Activated CD4-positive, alpha-beta memory T cell treated with anti-CD3 and anti-CD28 coated beads, Interleukin-2, amount 10 ng/mL, durations not matched to agents 7 days and 5 days (primary cell): ENCODE measurements at regions not wholly inside any gene's neighbourhood (a gene's known extent, or its start where the extent isn't known, plus 50 kb on each side); places are given as distances from the start of the nearest gene placed in this dataset.

Source experiments
- CTCF ChIA-PET: fragments of 350-600 bp; sonication (Branson Sonifier 250); formaldehyde crosslinking; loops from one replicate; lab custom pipeline; 2021; ENCODE audit warnings: antibody characterized with exemption, inconsistent platforms; lab: Charles Lee
- POLR2A ChIA-PET: fragments of 350-600 bp; sonication (Branson Sonifier 250); formaldehyde crosslinking; loops from one replicate; lab custom pipeline; 2021; ENCODE audit warnings: antibody characterized with exemption; lab: Charles Lee
- DNase-seq: peaks from one replicate; pipeline ENCODE4 v3.0.0-alpha.2; 2020
- H3K27ac Mint-ChIP-seq: one replicate; pipeline ENCODE4 v1.8.0; 2021; ENCODE audit warnings: mild to moderate bottlenecking, mixed read lengths
- H3K27me3 Mint-ChIP-seq: one replicate; pipeline ENCODE4 v1.8.0; 2021; ENCODE audit warnings: mixed read lengths
- H3K36me3 Mint-ChIP-seq: one replicate; pipeline ENCODE4 v1.8.0; 2021; ENCODE audit warnings: low read depth, mixed read lengths
- H3K4me1 Mint-ChIP-seq: one replicate; pipeline ENCODE4 v1.8.0; 2021; ENCODE audit warnings: mixed read lengths
- H3K4me3 Mint-ChIP-seq: one replicate; pipeline ENCODE4 v1.8.0; 2021; ENCODE audit warnings: mild to moderate bottlenecking, mixed read lengths
- H3K9me3 Mint-ChIP-seq: one replicate; pipeline ENCODE4 v1.8.0; 2021; ENCODE audit warnings: mixed read lengths

GRCh38 chr2:234405462-234405861 is 91.4 kb downstream of the ARL4C start:
- ChIA-PET POLR2A (interaction anchor here (1.5 to 6.8 kb wide), 3 partner anchors 9 to 114 kb away, joined by 5 to 54 read pairs (median 6); no protein-coding TSS in a partner anchor), CTCF (no interaction called here)
- no peak overlapping the region for H3K27ac Mint-ChIP-seq
- peaks cover 3% of the 10 kb centered on the region for H3K9me3 Mint-ChIP-seq
- peaks cover 57% of the 10 kb centered on the region for H3K4me1 Mint-ChIP-seq
- H3K36me3 Mint-ChIP-seq = peaks cover 10% of the 10 kb centered on the region
- no peak for DNase-seq
- H3K27me3 Mint-ChIP-seq = no peaks in the 10 kb centered on the region
- H3K4me3 Mint-ChIP-seq = no peak overlapping the region

- Mint-ChIP-seq H3K27ac (no peak overlapping the region), H3K4me1 (peaks cover 59% of the 10 kb centered on the region), H3K36me3 (peaks cover 11% of the 10 kb centered on the region), H3K4me3 (no peak overlapping the region), H3K9me3 (peaks cover 5% of the 10 kb centered on the region), H3K27me3 (no peaks in the 10 kb centered on the region)
- DNase-seq = no peak
- POLR2A ChIA-PET = interaction anchor here (1.5 to 6.8 kb wide), 3 partner anchors 10 to 114 kb away, joined by 5 to 54 read pairs (median 6); no protein-coding TSS in a partner anchor
- CTCF ChIA-PET = no interaction called here
Measured at GRCh38 chr2:234404957-234405356, 91.9 kb downstream of the ARL4C start.

- ChIA-PET POLR2A (interaction anchor here (0.6 to 6.8 kb wide), 6 partner anchors 8 to 901 kb away, joined by 3 to 54 read pairs (median 4); no protein-coding TSS in a partner anchor), CTCF (interaction anchor here (0.8 to 2.2 kb wide), 2 partner anchors 9 to 114 kb away, joined by 3 to 8 read pairs; no protein-coding TSS in a partner anchor)
- Mint-ChIP-seq H3K4me1 (peaks cover 69% of the 10 kb centered on the region), H3K27me3 (no peaks in the 10 kb centered on the region), H3K9me3 (peaks cover 10% of the 10 kb centered on the region), H3K4me3 (no peak overlapping the region), H3K36me3 (peaks cover 18% of the 10 kb centered on the region), H3K27ac (no peak overlapping the region)
- no peak for DNase-seq
Measured at GRCh38 chr2:234403751-234404150, 93.1 kb downstream of the ARL4C start.

GRCh38 chr2:234403074-234403473 is 93.8 kb downstream of the ARL4C start:
- CTCF ChIA-PET = interaction anchor here (0.6 to 2.2 kb wide), 4 partner anchors 8 to 114 kb away, joined by 3 to 8 read pairs (median 4); no protein-coding TSS in a partner anchor
- DNase-seq = no peak
- Mint-ChIP-seq H3K4me1 (peaks cover 73% of the 10 kb centered on the region), H3K9me3 (peaks cover 10% of the 10 kb centered on the region), H3K27ac (peak overlapping the region; percentile 6), H3K36me3 (peaks cover 21% of the 10 kb centered on the region), H3K4me3 (no peak overlapping the region), H3K27me3 (no peaks in the 10 kb centered on the region)
- POLR2A ChIA-PET = interaction anchor here (1.1 to 6.8 kb wide), 7 partner anchors 9 to 114 kb away, joined by 4 to 54 read pairs (median 12); partner anchors contain the start of gene ARL4C

DNA sequence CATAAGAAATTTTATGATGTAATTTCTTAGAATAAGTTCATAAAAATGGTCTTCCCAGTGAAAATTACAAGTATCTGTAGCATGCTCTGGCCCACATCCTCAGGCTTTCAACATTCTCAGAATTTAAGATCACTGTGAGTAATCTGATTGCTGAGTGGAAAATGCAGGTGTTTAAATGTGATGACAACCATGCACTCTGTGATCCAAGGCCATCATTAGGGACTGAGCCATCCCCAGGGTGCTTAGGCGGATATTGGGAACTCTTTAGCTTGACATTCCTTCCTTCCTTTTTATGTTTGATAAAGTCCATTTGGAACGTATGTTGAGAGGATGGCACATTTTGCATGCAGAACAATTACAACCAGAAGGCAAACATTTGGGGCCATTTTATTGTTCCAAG is 95.5 kb downstream of the ARL4C start:
- Mint-ChIP-seq H3K27ac (peak overlapping the region; percentile 87), H3K4me3 (no peak overlapping the region), H3K27me3 (no peaks in the 10 kb centered on the region), H3K36me3 (peaks cover 21% of the 10 kb centered on the region), H3K4me1 (peaks cover 76% of the 10 kb centered on the region), H3K9me3 (peaks cover 10% of the 10 kb centered on the region)
- ChIA-PET CTCF (interaction anchor here (0.6 kb wide), 1 partner anchor 82 kb away, joined by 3 read pairs; no protein-coding TSS in a partner anchor), POLR2A (interaction anchor here (0.7 to 6.8 kb wide), 13 partner anchors 11 to 121 kb away, joined by 3 to 54 read pairs (median 4); partner anchors contain the start of gene ARL4C)
- DNase-seq = peak; percentile 37

- POLR2A ChIA-PET = interaction anchor here (1.0 to 6.8 kb wide), 6 partner anchors 25 to 96 kb away, joined by 3 to 54 read pairs (median 8); partner anchors contain the start of gene ARL4C
Measured at GRCh38 chr2:234399451-234400246, 97.2 kb downstream of the ARL4C start.

GRCh38 chr2:234398531-234398930 is 98.3 kb downstream of the ARL4C start:
- Mint-ChIP-seq H3K4me1 (peaks cover 77% of the 10 kb centered on the region), H3K9me3 (peaks cover 10% of the 10 kb centered on the region), H3K27me3 (no peaks in the 10 kb centered on the region), H3K4me3 (no peak overlapping the region), H3K36me3 (peaks cover 25% of the 10 kb centered on the region), H3K27ac (peak overlapping the region; percentile 14)
- POLR2A ChIA-PET = interaction anchor here (1.4 to 1.5 kb wide), 2 partner anchors 24 to 91 kb away, joined by 3 read pairs; no protein-coding TSS in a partner anchor
- CTCF ChIA-PET = no interaction called here
- DNase-seq = no peak

More at GRCh38 chr2:234399451-234400246, 97.2 kb downstream of the ARL4C start:
- peaks cover 25% of the 10 kb centered on the region for H3K36me3 Mint-ChIP-seq
- peak overlapping the region; percentile 55 for H3K27ac Mint-ChIP-seq
- peaks cover 70% of the 10 kb centered on the region for H3K4me1 Mint-ChIP-seq
- peaks cover 10% of the 10 kb centered on the region for H3K9me3 Mint-ChIP-seq
- H3K4me3 Mint-ChIP-seq = no peak overlapping the region
- CTCF ChIA-PET = no interaction called here
- no peaks in the 10 kb centered on the region for H3K27me3 Mint-ChIP-seq
- no peak for DNase-seq

- ChIA-PET POLR2A (interaction anchor here (1.0 to 1.4 kb wide), 4 partner anchors 16 to 87 kb away, joined by 3 to 5 read pairs (median 4); no protein-coding TSS in a partner anchor), CTCF (interaction anchor here (0.7 to 1.5 kb wide), 3 partner anchors 23 to 106 kb away, joined by 3 to 4 read pairs (median 3); no protein-coding TSS in a partner anchor)
- peaks cover 19% of the 10 kb centered on the region for H3K36me3 Mint-ChIP-seq
- no peak overlapping the region for H3K27ac Mint-ChIP-seq
- H3K4me1 Mint-ChIP-seq = peaks cover 77% of the 10 kb centered on the region
- no peaks in the 10 kb centered on the region for H3K27me3 Mint-ChIP-seq
- H3K9me3 Mint-ChIP-seq = peaks cover 10% of the 10 kb centered on the region
- DNase-seq = no peak
- no peak overlapping the region for H3K4me3 Mint-ChIP-seq
Measured at GRCh38 chr2:234395891-234396420, 100.9 kb downstream of the ARL4C start.

GRCh38 chr2:234394450-234394849 is 102.4 kb downstream of the ARL4C start:
- Mint-ChIP-seq H3K36me3 (peaks cover 12% of the 10 kb centered on the region), H3K4me3 (no peak overlapping the region), H3K27me3 (no peaks in the 10 kb centered on the region), H3K27ac (peak overlapping the region; percentile 44), H3K4me1 (peaks cover 66% of the 10 kb centered on the region), H3K9me3 (peaks cover 4% of the 10 kb centered on the region)
- ChIA-PET POLR2A (interaction anchor here (1.1 kb wide), 1 partner anchor 28 kb away, joined by 4 read pairs; no protein-coding TSS in a partner anchor), CTCF (interaction anchor here (0.7 kb wide), 1 partner anchor 9 kb away, joined by 3 read pairs; no protein-coding TSS in a partner anchor)
- DNase-seq = no peak

DNA sequence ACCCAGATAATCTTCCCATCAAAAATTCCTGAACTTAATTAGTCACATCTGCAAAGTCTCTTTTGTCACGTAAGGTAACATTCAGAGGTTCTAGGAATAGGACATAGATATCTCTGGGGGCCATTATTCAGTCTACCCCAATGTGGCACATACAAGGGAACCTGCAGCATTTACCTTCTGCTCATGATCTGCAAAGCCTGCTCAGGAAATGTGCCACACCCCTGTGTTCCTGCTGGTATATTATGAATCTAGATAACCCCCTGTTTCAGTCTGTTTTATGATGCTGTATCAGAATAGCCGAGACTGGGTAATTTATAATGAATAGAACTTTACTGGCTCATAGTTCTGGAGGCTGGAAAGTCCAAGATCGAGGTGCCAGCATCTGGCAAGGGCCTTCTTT is 103.5 kb downstream of the ARL4C start:
- Mint-ChIP-seq H3K9me3 (peaks cover 7% of the 10 kb centered on the region), H3K36me3 (peaks cover 14% of the 10 kb centered on the region), H3K27me3 (no peaks in the 10 kb centered on the region), H3K27ac (peak overlapping the region; percentile 59), H3K4me3 (peak overlapping the region; percentile 2), H3K4me1 (peaks cover 60% of the 10 kb centered on the region)
- CTCF ChIA-PET = interaction anchor here (0.7 kb wide), 2 partner anchors 24 to 258 kb away, joined by 3 read pairs; no protein-coding TSS in a partner anchor
- POLR2A ChIA-PET = interaction anchor here (0.9 kb wide), 1 partner anchor 103 kb away, joined by 3 read pairs; no protein-coding TSS in a partner anchor
- DNase-seq = no peak

DNA sequence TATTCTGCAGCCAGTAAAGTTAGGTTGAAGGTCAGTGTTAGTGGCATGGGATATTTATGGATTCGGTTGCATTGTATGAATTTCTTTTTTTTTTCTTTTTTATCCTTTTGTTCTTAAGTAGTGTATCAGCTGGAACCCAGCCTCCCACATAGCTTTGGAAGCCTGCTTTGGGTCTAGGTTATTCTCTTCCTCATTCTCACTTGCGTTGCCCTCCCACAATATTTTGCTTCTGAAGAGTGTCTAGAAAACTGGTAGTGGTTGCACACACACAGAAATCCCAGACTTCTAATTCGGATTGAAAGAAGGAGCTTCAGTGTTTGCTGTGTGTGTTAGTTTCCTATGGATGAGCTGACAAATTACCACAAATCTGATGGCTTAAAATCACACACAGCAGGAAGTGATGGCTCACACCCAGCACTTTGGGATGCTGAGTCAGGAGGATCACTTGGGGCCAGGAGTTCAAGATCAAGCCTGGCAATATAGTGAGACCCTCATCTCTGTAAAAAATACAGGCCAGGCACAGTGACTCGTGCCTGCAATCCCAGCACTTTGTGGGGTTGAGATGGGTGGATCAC is 104.8 kb downstream of the ARL4C start:
- DNase-seq = no peak
- peak overlapping the region; percentile 36 for H3K27ac Mint-ChIP-seq
- ChIA-PET CTCF (interaction anchor here (1.1 to 1.5 kb wide), 2 partner anchors 34 to 91 kb away, joined by 3 to 4 read pairs; no protein-coding TSS in a partner anchor), POLR2A (interaction anchor here (1.5 to 1.7 kb wide), 3 partner anchors 31 to 94 kb away, joined by 3 to 6 read pairs (median 4); no protein-coding TSS in a partner anchor)
- H3K27me3 Mint-ChIP-seq = no peaks in the 10 kb centered on the region
- H3K36me3 Mint-ChIP-seq = peaks cover 19% of the 10 kb centered on the region
- H3K4me3 Mint-ChIP-seq = no peak overlapping the region
- H3K4me1 Mint-ChIP-seq = peaks cover 57% of the 10 kb centered on the region
- H3K9me3 Mint-ChIP-seq = peaks cover 7% of the 10 kb centered on the region

GRCh38 chr2:234391625-234392024 is 105.3 kb downstream of the ARL4C start:
- no peak for DNase-seq
- ChIA-PET POLR2A (interaction anchor here (1.5 to 1.7 kb wide), 3 partner anchors 32 to 93 kb away, joined by 3 to 6 read pairs (median 4); no protein-coding TSS in a partner anchor), CTCF (interaction anchor here (1.1 to 1.5 kb wide), 2 partner anchors 34 to 92 kb away, joined by 3 to 4 read pairs; no protein-coding TSS in a partner anchor)
- H3K9me3 Mint-ChIP-seq = peaks cover 9% of the 10 kb centered on the region
- peaks cover 56% of the 10 kb centered on the region for H3K4me1 Mint-ChIP-seq
- no peaks in the 10 kb centered on the region for H3K27me3 Mint-ChIP-seq
- peak overlapping the region; percentile 36 for H3K27ac Mint-ChIP-seq
- peaks cover 19% of the 10 kb centered on the region for H3K36me3 Mint-ChIP-seq
- H3K4me3 Mint-ChIP-seq = no peak overlapping the region
